Erythroblast (primary cell): ENCODE measurements at regions not wholly inside any gene's neighbourhood (a gene's known extent, or its start where the extent isn't known, plus 50 kb on each side); places are given as distances from the start of the nearest gene placed in this dataset.

Experiments
- GATA1 ChIP-seq: IDR thresholded peaks from 2 replicates; pipeline ENCODE4 v1.6.1; 2011; ENCODE audit warnings: low read depth, mild to moderate bottlenecking, control low read depth, low read length, moderate library complexity
- POLR2A ChIP-seq: IDR thresholded peaks from 2 replicates; pipeline ENCODE4 v1.6.1; 2011; ENCODE audit warnings: mild to moderate bottlenecking, low read length

GRCh38 chr14:38143170-38143569 is 64.5 kb upstream of the SSTR1 start:
- TF ChIP-seq POLR2A, result no peak
- no peak for TF ChIP-seq GATA1
